B cell (primary cell): ENCODE measurements at regions not wholly inside any gene's neighbourhood (a gene's known extent, or its start where the extent isn't known, plus 50 kb on each side); places are given as distances from the start of the nearest gene placed in this dataset.

ENCODE experiments used
- EZH2 ChIP-seq: IDR thresholded peaks from 2 replicates; pipeline ENCODE4 v1.6.1; 2012; ENCODE audit warnings: borderline replicate concordance, low read depth, mild to moderate bottlenecking, moderate library complexity, low read length; ENCODE audit not compliant: insufficient read depth, poor library complexity, severe bottlenecking
- TF ChIP-seq, protein P1 (sequence below): fragments of 200-600 bp; IDR thresholded peaks from one replicate; pipeline ENCODE4 v1.8.0; 2022; ENCODE audit warnings: antibody characterized with exemption, mild to moderate bottlenecking

DNA sequence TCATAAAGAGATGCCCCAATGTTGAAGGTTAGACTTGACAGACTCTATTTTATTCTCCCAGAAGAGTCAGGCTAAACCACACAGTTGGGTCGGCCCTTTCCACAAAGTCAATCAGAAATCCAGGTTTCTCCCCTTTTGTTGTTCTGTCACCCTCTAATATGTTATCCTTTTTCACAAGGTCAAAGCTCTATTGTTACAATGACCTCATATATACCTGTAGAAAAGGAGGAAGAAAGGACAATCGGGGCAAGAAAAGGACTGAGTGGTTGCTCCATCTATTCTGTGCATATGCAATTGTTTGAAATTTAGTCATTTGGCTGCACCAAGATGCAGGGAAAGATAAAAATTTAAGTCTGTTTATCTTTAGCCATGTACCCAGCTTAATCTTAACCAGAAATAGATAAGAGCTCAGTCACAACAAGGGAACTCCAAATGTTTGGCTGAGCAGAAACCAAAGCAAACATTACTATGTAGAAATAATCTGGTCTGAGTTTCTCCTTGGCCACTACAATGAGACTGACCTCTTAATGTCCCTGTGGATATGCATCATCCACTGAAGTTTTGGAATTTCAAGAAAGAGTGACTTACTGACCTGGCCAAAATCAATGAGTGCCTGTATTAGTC lies 503.7 kb downstream of the GALC start:
- TF ChIP-seq EZH2: no peak
- TF ChIP-seq, protein P1, sequence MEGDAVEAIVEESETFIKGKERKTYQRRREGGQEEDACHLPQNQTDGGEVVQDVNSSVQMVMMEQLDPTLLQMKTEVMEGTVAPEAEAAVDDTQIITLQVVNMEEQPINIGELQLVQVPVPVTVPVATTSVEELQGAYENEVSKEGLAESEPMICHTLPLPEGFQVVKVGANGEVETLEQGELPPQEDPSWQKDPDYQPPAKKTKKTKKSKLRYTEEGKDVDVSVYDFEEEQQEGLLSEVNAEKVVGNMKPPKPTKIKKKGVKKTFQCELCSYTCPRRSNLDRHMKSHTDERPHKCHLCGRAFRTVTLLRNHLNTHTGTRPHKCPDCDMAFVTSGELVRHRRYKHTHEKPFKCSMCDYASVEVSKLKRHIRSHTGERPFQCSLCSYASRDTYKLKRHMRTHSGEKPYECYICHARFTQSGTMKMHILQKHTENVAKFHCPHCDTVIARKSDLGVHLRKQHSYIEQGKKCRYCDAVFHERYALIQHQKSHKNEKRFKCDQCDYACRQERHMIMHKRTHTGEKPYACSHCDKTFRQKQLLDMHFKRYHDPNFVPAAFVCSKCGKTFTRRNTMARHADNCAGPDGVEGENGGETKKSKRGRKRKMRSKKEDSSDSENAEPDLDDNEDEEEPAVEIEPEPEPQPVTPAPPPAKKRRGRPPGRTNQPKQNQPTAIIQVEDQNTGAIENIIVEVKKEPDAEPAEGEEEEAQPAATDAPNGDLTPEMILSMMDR: no peak
